Stimulated activated CD4-positive, alpha-beta T cell treated with anti-CD3 and anti-CD28 coated beads, Interleukin-1b, Interleukin-23, amount 100 ng/mL, for 48 hours (primary cell): ENCODE measurements at regions not wholly inside any gene's neighbourhood (a gene's known extent, or its start where the extent isn't known, plus 50 kb on each side); places are given as distances from the start of the nearest gene placed in this dataset.
"Not testable (repeated sequence)": the region's sequence is repeated elsewhere in the genome, so short reads cannot be mapped to it uniquely, and the experiment has no call there.

Source experiments
- DNase-seq: peaks from one replicate; pipeline ENCODE4 v3.0.0-alpha.2; 2020

DNA sequence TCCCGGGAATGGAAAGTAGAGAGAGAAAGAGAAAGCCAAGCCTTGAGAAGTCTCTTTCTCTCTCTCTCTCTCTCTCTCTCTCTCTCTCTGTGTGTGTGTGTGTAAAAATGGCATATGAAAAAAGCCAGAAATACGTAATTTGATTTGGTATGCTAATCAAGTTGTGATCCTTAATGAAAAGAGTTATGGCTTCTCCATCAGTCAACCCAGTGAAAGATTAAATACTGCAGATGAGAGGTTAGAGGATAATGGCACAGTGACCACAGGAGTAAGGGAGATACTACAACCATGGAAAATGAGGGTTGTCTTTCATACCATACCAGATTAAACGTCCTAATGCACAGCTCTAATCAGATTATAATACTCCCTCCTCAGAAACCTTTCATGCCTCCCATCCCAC is 193.5 kb upstream of the SOX2 start:
- no peak for DNase-seq

DNA sequence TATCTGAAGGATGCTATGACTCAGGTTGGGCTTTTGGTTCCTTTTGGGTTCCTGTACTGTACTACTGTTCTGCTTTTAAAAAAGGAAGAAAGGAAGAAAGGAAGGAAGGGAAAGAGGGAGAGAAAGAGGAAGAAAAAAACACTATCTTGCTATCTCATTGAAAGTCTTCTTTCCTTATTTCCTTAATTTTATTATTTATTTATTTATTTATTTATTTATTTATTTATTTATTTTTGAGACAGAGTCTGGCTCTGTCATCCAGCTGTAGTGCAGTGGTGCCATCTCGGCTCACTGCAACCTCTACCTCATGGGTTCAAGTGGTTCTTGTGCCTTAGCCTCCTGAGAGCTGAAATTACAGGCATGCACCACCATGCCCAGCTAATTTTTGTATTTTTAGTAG is 198.9 kb upstream of the SOX2 start:
- DNase-seq: no peak

- DNase-seq: no peak
Observed at GRCh38 chr3:181510500-181510899, 201.2 kb upstream of the SOX2 start.

DNA sequence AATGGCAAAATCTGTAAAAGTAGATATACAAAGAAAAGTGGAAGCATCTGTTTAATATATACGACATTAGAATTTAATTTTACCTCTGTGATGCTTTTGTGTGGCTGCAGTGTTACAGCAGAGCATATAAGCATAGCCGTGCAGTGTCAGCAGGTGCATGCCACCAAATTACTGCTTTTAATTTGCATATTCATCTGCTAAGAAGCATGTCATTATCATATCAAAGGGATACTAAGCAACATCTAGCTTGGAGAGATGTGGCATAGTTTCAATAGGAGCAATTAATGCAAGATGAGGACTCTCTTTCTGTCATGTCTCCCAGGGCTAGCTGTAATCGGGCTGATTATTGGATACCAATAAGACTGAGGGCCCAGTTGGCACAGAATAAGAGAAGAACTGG is 214.4 kb upstream of the SOX2 start:
- DNase-seq: no peak

DNA sequence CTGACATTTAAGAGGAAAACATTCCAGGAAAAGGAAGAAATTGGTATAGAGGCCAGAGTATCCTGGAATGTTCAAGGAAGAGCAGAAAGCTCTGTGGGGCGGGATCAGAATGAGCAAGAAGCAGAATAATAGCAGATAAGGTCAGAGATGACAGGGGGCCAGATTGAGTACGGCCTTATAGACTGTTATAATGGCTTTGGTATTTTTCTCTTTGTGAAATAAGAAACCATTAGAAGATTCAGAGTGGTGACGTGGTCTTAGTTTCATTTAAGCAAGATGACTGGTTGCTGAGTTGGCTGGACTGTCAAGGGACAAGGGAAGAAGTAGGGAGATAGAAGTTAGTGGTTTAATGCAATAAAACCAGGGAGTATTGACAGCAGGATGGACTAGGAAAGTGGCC is 218.3 kb upstream of the SOX2 start:
- no peak for DNase-seq

DNA sequence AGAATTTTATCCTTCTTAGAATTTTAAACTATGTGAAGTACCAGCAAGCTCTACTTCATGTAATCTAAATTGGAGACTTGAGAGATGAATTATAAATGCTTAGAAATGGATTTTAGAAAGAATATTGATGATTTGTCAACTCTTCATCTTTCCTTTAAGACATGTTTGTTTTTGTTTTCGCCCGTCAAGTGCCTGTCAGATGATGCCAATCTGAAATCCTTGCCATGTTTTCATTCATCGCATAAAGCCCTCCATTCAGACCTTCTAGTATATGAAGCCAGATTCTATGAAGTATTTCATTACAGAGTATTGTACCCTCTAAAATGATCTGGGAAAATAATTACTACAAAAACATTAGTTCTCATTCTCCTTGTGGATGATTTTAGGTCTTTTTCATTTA is 223.2 kb upstream of the SOX2 start:
- DNase-seq: no peak

DNA sequence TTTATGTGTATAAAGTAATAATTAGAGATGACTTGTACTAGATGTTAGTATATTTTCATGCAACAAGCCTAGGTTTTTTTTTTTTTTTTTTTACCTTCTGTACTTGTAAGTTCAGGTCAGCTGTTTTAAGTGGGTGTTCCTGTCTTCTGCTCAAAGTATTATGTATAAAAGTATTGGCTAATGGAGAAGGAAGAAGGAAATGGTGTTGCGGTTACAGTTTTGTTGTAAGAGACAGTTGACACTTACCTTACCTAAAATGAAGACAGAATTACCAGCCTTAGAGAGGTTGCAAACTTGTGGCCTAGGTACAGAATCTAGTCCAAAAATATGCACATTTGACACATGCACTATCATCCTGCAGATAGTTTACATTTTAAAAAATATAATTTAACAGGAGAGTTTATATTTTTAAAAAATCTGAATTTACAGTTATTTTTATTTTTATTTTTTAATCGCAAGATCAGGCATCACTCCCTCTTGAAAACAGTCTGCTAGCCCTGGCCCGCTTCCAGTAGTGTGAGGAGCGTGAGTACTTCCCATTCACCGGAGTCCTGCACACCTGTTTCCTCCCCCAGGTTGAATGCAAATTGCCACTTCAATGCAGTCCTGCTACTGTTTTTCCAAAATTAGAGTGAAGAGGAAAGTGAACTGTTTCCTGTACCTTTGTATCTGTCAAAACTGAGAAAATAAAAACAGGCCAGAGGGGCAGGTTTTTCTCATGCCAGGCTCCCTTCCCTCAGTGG is 224.3 kb upstream of the SOX2 start:
- DNase-seq: no peak

GRCh38 chr3:181486141-181486885 is 225.4 kb upstream of the SOX2 start:
- no peak for DNase-seq

DNA sequence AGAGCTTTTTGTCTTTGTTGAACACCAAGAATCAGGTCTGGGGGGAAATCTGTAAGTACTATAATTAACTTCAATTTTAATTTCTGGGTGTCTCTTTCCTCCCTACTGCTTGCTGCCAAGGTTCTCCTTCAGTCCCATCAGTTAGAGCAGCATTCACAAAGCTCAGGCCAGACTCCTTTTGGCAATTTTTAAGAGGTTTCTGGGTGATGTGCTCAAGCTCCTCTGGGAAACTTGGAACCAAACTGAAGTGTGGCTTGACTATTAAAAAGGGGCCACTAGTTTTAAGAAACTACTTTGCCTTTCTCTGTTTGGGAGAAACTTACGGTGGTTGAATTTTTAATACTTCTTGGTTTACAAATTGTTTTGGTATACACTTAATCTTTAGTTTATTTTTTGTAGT is 227.7 kb upstream of the SOX2 start:
- no peak for DNase-seq

DNA sequence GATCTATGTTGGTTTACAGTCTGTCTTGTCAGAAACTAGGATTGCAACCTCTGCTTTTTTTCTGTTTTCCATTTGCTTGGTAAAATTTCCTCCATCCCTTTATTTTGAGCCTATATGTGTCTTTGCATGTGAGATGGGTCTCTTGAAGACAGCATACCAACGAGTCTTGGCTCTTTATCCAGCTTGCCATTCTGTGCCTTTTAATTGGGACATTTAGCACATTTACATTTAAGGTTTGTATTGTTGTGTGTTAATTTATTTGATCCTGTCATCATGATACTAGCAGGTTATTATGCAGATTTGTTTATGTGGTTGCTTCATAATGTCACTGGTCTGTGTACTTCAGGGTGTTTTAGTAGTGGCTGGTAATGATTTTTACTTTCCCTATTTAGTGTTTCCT is 236.6 kb upstream of the SOX2 start:
- DNase-seq: not testable (repeated sequence)

DNA sequence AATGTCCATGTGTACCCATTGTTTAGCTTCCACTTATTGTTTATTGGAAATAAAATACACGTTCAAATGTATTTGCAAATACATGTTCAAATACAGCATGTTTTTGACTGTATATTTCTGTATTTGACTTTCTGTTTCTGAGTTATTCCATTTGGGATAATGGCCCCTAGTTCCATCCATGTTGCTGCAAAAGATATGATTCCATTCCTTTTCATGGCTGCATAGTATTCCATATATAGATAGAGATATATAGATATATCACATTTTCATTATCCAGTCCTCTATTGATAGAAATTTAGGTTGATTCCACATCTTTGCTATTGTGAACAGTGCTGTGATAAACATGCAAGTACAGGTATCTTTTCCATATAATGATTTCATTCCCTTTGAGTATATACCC is 241.4 kb upstream of the SOX2 start:
- DNase-seq: no peak

DNA sequence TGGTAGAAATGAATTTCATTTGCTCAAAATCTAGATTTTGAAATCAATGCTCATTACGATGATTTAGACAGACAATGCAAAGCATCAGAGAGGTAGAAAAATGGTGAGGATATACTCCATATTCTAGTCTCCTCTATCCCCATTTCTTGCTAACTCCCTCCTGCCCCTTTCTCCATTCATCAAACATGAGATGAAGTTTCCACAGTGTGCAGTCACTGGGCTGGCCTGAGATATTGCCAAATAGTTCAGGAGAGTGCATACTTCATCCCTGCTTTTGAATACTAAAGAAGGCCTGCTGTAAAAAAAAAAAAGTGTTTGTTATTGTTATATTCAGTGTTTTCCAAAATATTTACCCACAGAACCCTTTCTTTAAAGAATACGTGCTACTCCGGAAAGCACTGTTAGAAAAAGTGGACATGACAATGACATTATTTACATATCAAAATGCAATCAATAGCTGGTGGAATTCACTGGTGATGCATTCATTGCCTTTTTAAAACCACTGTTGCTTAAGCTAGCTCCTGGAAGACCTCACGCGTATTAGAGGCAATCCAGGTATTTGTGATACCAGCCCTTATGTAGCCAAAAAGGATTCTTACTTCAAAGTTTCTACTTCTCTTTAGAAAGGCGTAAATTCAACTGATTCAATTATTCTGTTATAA is 247.6 kb upstream of the SOX2 start:
- no peak for DNase-seq

GRCh38 chr3:181461381-181461780 is 250.3 kb upstream of the SOX2 start:
- DNase-seq: no peak

DNA sequence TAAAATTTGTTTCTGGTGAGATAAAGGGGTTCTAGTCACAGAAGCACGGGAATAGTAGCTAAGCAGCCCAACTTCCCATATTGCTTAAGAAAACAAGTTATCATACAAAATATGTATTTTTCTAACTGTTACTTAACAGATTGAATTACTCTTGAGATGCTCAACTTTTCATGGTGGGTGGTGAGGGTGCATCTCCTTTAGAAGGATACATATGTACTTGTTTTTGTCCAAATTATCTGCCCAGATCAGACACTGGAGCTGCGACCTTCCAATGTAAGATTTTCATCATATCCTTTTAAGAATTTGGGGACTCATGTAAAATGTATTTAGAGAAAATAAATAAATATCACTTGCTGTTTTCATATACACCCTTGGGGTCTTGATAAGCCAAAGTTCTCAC is 252.2 kb upstream of the SOX2 start:
- no peak for DNase-seq

- DNase-seq: no peak
Observed at GRCh38 chr3:181458857-181459256, 252.9 kb upstream of the SOX2 start.

DNA sequence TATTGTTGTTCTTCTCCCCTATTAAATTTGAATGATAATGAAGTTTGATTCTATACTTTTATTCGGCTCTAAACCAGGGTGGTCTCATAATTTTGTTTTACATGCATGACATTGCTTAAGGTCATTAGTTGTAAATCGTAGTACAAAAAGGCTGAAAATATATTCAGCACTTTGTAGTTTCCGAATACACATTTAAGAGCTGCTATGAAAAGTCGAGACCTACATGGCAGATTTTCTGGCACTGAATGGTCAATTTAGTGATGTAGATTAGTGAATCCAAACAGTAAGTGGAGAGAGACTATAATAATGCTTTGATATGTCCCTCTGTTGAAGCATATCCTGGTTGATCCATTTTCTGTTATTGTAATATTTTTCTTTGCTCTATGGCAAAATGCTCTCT is 254.0 kb upstream of the SOX2 start:
- no peak for DNase-seq

DNA sequence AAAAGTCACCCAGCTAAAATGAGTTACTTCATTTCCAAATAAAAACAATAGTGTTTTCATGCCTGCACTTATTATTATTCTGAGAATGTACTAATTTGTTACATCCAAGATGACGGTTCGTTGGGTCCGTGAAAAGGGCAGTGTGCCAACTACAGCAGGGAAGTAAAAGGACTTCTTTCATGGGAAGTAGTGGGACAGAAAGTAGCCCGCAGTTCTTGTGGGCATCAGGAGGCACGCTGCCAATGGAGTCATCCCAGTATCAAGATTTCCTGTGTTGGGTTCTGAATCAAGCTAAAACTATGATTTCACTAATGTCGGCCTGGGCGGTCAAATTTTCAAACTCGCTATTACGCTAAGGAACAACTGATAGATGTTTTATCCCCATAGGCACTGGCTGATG is 254.5 kb upstream of the SOX2 start:
- DNase-seq: no peak

GRCh38 chr3:181455276-181455675 is 256.4 kb upstream of the SOX2 start:
- no peak for DNase-seq

DNA sequence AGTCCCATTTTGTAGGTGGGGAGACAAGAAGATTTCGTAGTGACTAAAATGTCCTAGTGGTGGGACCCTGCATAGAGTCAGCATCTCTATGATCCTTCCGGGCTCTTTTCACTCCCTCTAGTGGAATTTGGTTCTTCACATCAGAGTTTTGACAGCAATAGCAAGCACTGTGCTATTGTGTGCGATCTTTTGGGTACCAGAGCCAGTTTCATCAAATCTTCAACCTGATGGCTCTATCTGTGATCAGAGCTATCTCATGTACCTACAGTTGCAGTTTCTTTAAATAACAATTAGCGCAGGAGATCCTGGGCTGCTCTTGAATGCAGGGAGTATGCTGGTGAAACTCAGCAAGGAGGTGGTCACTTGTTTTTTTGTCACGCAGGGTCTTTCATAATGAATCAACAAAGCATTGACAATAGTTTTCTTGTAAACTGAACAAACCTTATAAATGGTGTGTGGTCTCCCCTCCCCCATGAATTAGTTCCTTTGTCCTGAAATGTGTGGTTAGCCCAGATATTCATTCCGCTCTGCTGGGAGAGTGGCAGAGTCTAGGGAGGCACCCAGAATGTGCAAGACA is 257.2 kb upstream of the SOX2 start:
- no peak for DNase-seq

DNA sequence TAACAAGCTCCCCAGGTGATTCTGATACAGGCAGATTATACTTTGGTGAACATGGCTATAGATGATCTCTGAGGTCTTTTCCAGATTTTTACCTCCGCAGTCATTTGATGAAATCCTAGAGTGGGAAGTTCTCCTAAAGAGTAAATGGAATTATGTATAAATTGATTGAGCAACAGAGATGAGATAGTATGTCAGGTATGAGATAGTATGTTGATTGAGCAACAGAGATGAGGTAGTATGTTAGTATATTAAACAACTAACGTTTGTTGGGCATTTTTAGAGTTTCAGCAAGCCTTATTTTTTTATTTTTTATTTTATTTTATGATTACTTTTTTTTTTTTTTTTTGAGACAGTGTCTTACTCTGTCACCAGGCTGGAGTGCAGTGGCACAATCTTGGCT is 265.0 kb upstream of the SOX2 start:
- DNase-seq: no peak

- DNase-seq: no peak
Observed at GRCh38 chr3:181442066-181442465, 269.7 kb upstream of the SOX2 start.

DNA sequence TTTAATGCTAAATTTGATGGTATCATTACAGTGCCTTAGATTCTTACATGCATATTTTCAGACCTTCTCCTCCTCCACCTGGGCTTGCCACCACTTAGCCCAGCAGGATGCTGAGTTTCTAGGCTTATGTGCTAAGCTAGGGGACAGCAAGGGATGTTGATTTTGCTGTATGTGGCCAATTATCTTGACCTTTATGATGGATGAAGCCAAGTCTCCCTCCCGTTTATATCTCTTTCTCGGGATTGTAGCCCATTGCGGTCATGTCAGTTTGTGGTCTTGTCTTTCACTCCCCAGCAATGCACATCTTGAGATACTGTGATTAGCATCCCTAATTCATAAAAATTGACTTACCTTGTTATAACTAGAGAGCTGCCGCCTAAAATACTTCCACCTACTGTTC is 278.7 kb upstream of the SOX2 start:
- no peak for DNase-seq

DNA sequence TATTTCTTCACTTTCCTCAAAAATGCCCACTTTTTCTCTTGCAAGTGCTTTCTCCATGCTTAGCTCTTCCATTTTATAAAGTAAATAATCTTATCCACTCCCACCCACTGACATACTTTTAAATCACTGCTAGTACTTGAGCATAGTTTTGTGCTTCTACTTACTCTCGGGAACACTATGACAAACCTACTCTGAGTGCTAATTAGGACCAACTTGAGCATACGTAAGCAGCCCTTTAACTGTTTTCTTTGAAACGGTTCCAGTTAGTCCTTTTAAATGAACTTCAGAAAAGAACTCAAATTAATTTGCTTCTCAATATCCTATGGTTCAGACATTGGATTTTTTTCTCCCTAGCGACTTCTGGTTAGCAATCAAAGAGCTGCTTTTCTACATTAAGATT is 280.0 kb upstream of the SOX2 start:
- no peak for DNase-seq

DNA sequence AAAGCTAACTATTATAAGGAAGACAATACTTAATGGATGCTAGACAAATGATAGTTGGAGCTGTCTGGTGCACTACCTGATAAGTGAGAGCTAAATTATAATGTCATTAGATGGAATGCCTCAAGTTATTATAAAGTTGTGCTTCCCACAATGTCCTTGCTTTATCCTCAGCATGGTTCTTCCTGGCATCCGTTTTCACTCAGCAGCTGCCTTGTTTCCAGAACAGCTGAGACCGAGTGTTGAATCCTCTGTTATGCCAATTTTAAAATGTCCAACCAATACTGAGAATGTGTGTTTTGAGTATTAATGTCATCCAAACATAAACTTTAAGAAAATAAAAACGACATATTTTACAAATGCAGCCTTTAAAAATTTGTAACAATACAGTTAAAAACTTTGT is 286.7 kb upstream of the SOX2 start:
- no peak for DNase-seq
